ENCODE measurements at regions not wholly inside any gene's neighbourhood (a gene's known extent, or its start where the extent isn't known, plus 50 kb on each side); places are given as distances from the start of the nearest gene placed in this dataset.

DNA sequence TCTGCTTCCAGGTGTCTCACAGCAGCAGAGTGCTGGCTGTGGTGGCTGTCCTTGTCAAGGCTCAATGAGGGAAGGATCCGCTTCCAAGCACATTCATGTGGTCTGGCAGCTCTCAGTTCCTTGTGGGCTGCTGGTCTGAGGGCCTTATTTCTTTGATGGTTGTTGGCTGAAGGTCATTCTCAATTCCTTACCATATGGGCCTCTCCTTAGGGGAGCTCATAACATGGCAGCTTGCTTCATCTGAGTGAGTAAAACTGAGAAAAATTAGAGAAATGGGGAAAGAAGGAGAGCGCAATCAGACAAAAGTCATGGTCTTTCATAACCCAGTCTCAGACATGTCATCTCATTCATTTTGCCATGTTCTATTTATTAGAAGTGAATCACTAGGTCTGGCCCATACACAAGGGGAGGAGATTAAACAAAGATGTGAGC lies 81.7 kb upstream of the TSPAN2 start:
- Mint-ChIP-seq H3K4me1 (ENCODE audit: low read depth) (no peaks in the 10 kb centered on the region), H3K27me3 (peaks cover 50% of the 10 kb centered on the region), H3K4me3 (no peak overlapping the region), H3K9me3 (no peaks in the 10 kb centered on the region), H3K36me3 (ENCODE audit: low read depth) (no peaks in the 10 kb centered on the region), H3K27ac (no peak overlapping the region)
- ATAC-seq (ENCODE audit: poor library complexity) (no peak), DNase-seq (no peak)
- POLR2A ChIA-PET, result no interaction called here
- H3K27me3 ChIP-seq (ENCODE audit: control insufficient read depth in 1 of 2, insufficient read depth in 2 of 2, low read length in 2 of 2), result peaks cover under 1 to 8% of the 10 kb centered on the region in 2 experiments
- no peaks in the 10 kb centered on the region for H3K36me3 ChIP-seq (ENCODE audit: insufficient read depth, low read length)
- H3K27ac ChIP-seq (ENCODE audit: low read depth in 1 of 2, low read length in 2 of 2), result no peak overlapping the region
- intact Hi-C loops (cut with DNase I, micrococcal nuclease), result no loop called here
- no peak for TF ChIP-seq CTCF (IDR thresholded peaks at IDR 0.05)
- CTCF ChIA-PET, result no interaction called here
- no peaks in the 10 kb centered on the region for H3K9me3 ChIP-seq (ENCODE audit: control insufficient read depth in 1 of 2, insufficient read depth in 1 of 2, low read length in 2 of 2)
- no peak overlapping the region for H3K4me3 ChIP-seq (ENCODE audit: low read length)
- no peaks in the 10 kb centered on the region for H3K4me1 ChIP-seq (ENCODE audit: insufficient read depth, low read length)

- Histone ChIP-seq H3K9me3 (ENCODE audit: control insufficient read depth in 1 of 2, insufficient read depth in 1 of 2, low read length in 2 of 2) (no peaks in the 10 kb centered on the region), H3K36me3 (ENCODE audit: insufficient read depth, low read length) (no peaks in the 10 kb centered on the region), H3K4me1 (ENCODE audit: insufficient read depth, low read length) (no peaks in the 10 kb centered on the region), H3K27ac (ENCODE audit: low read depth in 1 of 2, low read length in 2 of 2) (no peak overlapping the region), H3K4me3 (ENCODE audit: low read length) (no peak overlapping the region), H3K27me3 (ENCODE audit: control insufficient read depth in 1 of 2, insufficient read depth in 2 of 2, low read length in 2 of 2) (peaks cover 0 to 8% of the 10 kb centered on the region in 2 experiments)
- H3K9me3 Mint-ChIP-seq, result no peaks in the 10 kb centered on the region
- peaks cover 50% of the 10 kb centered on the region for H3K27me3 Mint-ChIP-seq
- no peak for TF ChIP-seq CTCF (IDR thresholded peaks at IDR 0.05)
- H3K4me3 Mint-ChIP-seq, result no peak overlapping the region
- ATAC-seq (ENCODE audit: poor library complexity) (no peak), DNase-seq (no peak)
- intact Hi-C loops (cut with DNase I, micrococcal nuclease), result no loop called here
- ChIA-PET CTCF (no interaction called here), POLR2A (no interaction called here)
- H3K4me1 Mint-ChIP-seq (ENCODE audit: low read depth), result no peaks in the 10 kb centered on the region
- no peaks in the 10 kb centered on the region for H3K36me3 Mint-ChIP-seq (ENCODE audit: low read depth)
- H3K27ac Mint-ChIP-seq, result no peak overlapping the region
Observed at GRCh38 chr1:115170377-115170776, 81.1 kb upstream of the TSPAN2 start.

- DNase-seq (no peak), ATAC-seq (ENCODE audit: poor library complexity) (no peak)
- Histone ChIP-seq H3K27ac (ENCODE audit: low read depth in 1 of 2, low read length in 2 of 2) (no peak overlapping the region), H3K9me3 (ENCODE audit: control insufficient read depth in 1 of 2, insufficient read depth in 1 of 2, low read length in 2 of 2) (no peaks in the 10 kb centered on the region), H3K36me3 (ENCODE audit: insufficient read depth, low read length) (no peaks in the 10 kb centered on the region), H3K4me1 (ENCODE audit: insufficient read depth, low read length) (no peaks in the 10 kb centered on the region), H3K4me3 (ENCODE audit: low read length) (no peak overlapping the region), H3K27me3 (ENCODE audit: control insufficient read depth in 1 of 2, insufficient read depth in 2 of 2, low read length in 2 of 2) (peaks cover 3 to 8% of the 10 kb centered on the region in 2 experiments)
- POLR2A ChIA-PET, result no interaction called here
- H3K27ac Mint-ChIP-seq, result no peak overlapping the region
- intact Hi-C loops (cut with DNase I, micrococcal nuclease), result no loop called here
- H3K36me3 Mint-ChIP-seq (ENCODE audit: low read depth), result no peaks in the 10 kb centered on the region
- no peaks in the 10 kb centered on the region for H3K9me3 Mint-ChIP-seq
- H3K27me3 Mint-ChIP-seq, result peaks cover 47% of the 10 kb centered on the region
- no peak for TF ChIP-seq CTCF (IDR thresholded peaks at IDR 0.05)
- CTCF ChIA-PET, result no interaction called here
- no peaks in the 10 kb centered on the region for H3K4me1 Mint-ChIP-seq (ENCODE audit: low read depth)
- no peak overlapping the region for H3K4me3 Mint-ChIP-seq
Observed at GRCh38 chr1:115168026-115168425, 78.7 kb upstream of the TSPAN2 start.

All from CD4-positive, alpha-beta T cell (primary cell).